ENCODE measurements at regions not wholly inside any gene's neighbourhood (a gene's known extent, or its start where the extent isn't known, plus 50 kb on each side); places are given as distances from the start of the nearest gene placed in this dataset.

- Histone ChIP-seq H3K36me3 (replicated peaks; ENCODE audit: insufficient read depth, low read length) (no peaks in the 10 kb centered on the region), H4K20me1 (ENCODE audit: insufficient read depth, low read length) (no peaks in the 10 kb centered on the region), H3K27ac (ENCODE audit: low read length) (no peak overlapping the region), H3K9ac (ENCODE audit: low read length) (no peak overlapping the region), H3K9me3 (replicated peaks; ENCODE audit: insufficient read depth, low read length) (no peaks in the 10 kb centered on the region), H3F3A (ENCODE audit: insufficient read depth, low read length) (no peaks in the 10 kb centered on the region), H3K79me2 (ENCODE audit: low read length) (no peaks in the 10 kb centered on the region), H2AFZ (ENCODE audit: low read length) (no peak overlapping the region), H3K4me2 (ENCODE audit: low read depth, low read length) (no peak overlapping the region), H3K9me2 (replicated peaks; ENCODE audit: insufficient read depth, low read length) (no peaks in the 10 kb centered on the region), H3K4me3 (ENCODE audit: low read length) (no peak overlapping the region), H3K27me3 (replicated peaks; ENCODE audit: insufficient read depth, low read length) (peaks cover 44% of the 10 kb centered on the region), H3K4me1 (ENCODE audit: low read length) (no peaks in the 10 kb centered on the region)
- TF ChIP-seq CTCF (IDR thresholded peaks at IDR 0.05; ENCODE audit: low read length) (no peak), EZH2 (optimal IDR thresholded peaks at IDR 0.05; ENCODE audit: low read depth, low read length) (no peak), EZH2phosphoT487 (IDR thresholded peaks at IDR 0.05; ENCODE audit: low read length) (no peak)
- DNase-seq = no peak
Measured at GRCh38 chr22:27518531-27519340, 282.8 kb downstream of the MN1 start.

- no peaks in the 10 kb centered on the region for H3K79me2 ChIP-seq (ENCODE audit: low read length)
- H3K4me2 ChIP-seq (ENCODE audit: low read depth, low read length) = no peak overlapping the region
- no peaks in the 10 kb centered on the region for H3K36me3 ChIP-seq (replicated peaks; ENCODE audit: insufficient read depth, low read length)
Measured at GRCh38 chr22:27523711-27524110, 277.8 kb downstream of the MN1 start.

GRCh38 chr22:27525711-27526110 is 275.8 kb downstream of the MN1 start:
- H3K4me3 ChIP-seq (ENCODE audit: low read length) = no peak overlapping the region
- H3K27me3 ChIP-seq (replicated peaks; ENCODE audit: insufficient read depth, low read length) = peaks cover 68% of the 10 kb centered on the region
- no peak overlapping the region for H3K9ac ChIP-seq (ENCODE audit: low read length)

More at GRCh38 chr22:27523711-27524110, 277.8 kb downstream of the MN1 start:
- H3K9me3 ChIP-seq (replicated peaks; ENCODE audit: insufficient read depth, low read length) = no peaks in the 10 kb centered on the region
- no peaks in the 10 kb centered on the region for H3K4me1 ChIP-seq (ENCODE audit: low read length)
- H3K4me3 ChIP-seq (ENCODE audit: low read length) = no peak overlapping the region
- H3K9ac ChIP-seq (ENCODE audit: low read length) = no peak overlapping the region
- no peaks in the 10 kb centered on the region for H3K9me2 ChIP-seq (replicated peaks; ENCODE audit: insufficient read depth, low read length)
- no peak overlapping the region for H3K27ac ChIP-seq (ENCODE audit: low read length)
- no peaks in the 10 kb centered on the region for H3F3A ChIP-seq (ENCODE audit: insufficient read depth, low read length)
- peaks cover 59% of the 10 kb centered on the region for H3K27me3 ChIP-seq (replicated peaks; ENCODE audit: insufficient read depth, low read length)
- no peaks in the 10 kb centered on the region for H4K20me1 ChIP-seq (ENCODE audit: insufficient read depth, low read length)
- no peak for TF ChIP-seq EZH2phosphoT487 (IDR thresholded peaks at IDR 0.05; ENCODE audit: low read length)
- no peak for TF ChIP-seq CTCF (IDR thresholded peaks at IDR 0.05; ENCODE audit: low read length)
- no peak for TF ChIP-seq EZH2 (optimal IDR thresholded peaks at IDR 0.05; ENCODE audit: low read depth, low read length)
- H2AFZ ChIP-seq (ENCODE audit: low read length) = no peak overlapping the region
- no peak for DNase-seq

More at GRCh38 chr22:27525711-27526110, 275.8 kb downstream of the MN1 start:
- Histone ChIP-seq H3K9me3 (replicated peaks; ENCODE audit: insufficient read depth, low read length) (no peaks in the 10 kb centered on the region), H3K79me2 (ENCODE audit: low read length) (no peaks in the 10 kb centered on the region), H3F3A (ENCODE audit: insufficient read depth, low read length) (no peaks in the 10 kb centered on the region), H3K36me3 (replicated peaks; ENCODE audit: insufficient read depth, low read length) (no peaks in the 10 kb centered on the region), H4K20me1 (ENCODE audit: insufficient read depth, low read length) (no peaks in the 10 kb centered on the region), H3K4me1 (ENCODE audit: low read length) (no peaks in the 10 kb centered on the region), H3K4me2 (ENCODE audit: low read depth, low read length) (no peak overlapping the region), H2AFZ (ENCODE audit: low read length) (no peak overlapping the region), H3K27ac (ENCODE audit: low read length) (no peak overlapping the region), H3K9me2 (replicated peaks; ENCODE audit: insufficient read depth, low read length) (no peaks in the 10 kb centered on the region)
- DNase-seq = no peak
- TF ChIP-seq EZH2 (optimal IDR thresholded peaks at IDR 0.05; ENCODE audit: low read depth, low read length) = no peak
- no peak for TF ChIP-seq CTCF (IDR thresholded peaks at IDR 0.05; ENCODE audit: low read length)
- no peak for TF ChIP-seq EZH2phosphoT487 (IDR thresholded peaks at IDR 0.05; ENCODE audit: low read length)

Data from MM.1S (cell line).